ENCODE measurements at regions not wholly inside any gene's neighbourhood (a gene's known extent, or its start where the extent isn't known, plus 50 kb on each side); places are given as distances from the start of the nearest gene placed in this dataset.

DNA sequence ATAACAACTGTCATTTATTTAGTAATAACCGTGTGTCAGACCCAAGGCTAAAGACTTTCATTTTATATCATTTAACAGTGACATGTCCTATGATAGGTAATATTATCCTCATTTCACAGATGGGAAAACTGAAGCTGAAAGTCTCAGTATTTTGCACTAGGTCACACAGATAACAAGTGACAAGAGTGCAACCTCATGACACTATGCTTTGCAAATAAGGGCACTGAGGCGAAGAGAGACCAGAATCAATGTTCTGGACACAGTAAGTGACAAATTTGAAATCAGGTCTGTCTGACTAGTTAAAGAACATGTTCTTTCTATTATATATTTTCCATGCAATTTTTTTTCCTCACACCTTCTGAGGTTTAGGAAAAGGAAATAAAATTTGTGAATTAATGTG, 585.7 kb downstream of the LRRC70 start:
- Histone ChIP-seq H2BK5ac (ENCODE audit: low read depth, low read length) (no peak overlapping the region), H2BK20ac (ENCODE audit: low read length) (no peak overlapping the region), H3K79me2 (ENCODE audit: control insufficient read depth in 1 of 2, insufficient read depth in 2 of 2, low read length in 2 of 2) (no peaks in the 10 kb centered on the region), H3K14ac (ENCODE audit: insufficient read length) (no peak overlapping the region), H3K79me1 (ENCODE audit: low read depth, low read length) (no peaks in the 10 kb centered on the region), H4K91ac (replicated peaks; ENCODE audit: insufficient read length, low read length) (no peak overlapping the region), H3K36me3 (ENCODE audit: control insufficient read depth in 2 of 4, insufficient read depth in 4 of 4, low read length in 3 of 4) (no peaks in the 10 kb centered on the region), H4K20me1 (replicated peaks in 1 of 2; ENCODE audit: control insufficient read depth in 1 of 2, insufficient read depth in 2 of 2, low read length in 2 of 2) (no peaks in the 10 kb centered on the region), H2AFZ (ENCODE audit: low read length) (no peak overlapping the region), H2BK120ac (replicated peaks; ENCODE audit: low read depth, low read length) (no peak overlapping the region), H3K9ac (replicated peaks in 1 of 4; ENCODE audit: extremely low read depth in 1 of 4, low read depth in 3 of 4, low read length in 3 of 4) (no peak overlapping the region), H2BK12ac (ENCODE audit: low read depth, low read length) (no peak overlapping the region), H3K23ac (ENCODE audit: insufficient read length) (no peak overlapping the region), H3K56ac (replicated peaks; ENCODE audit: insufficient read length, low read depth, low read length) (no peak overlapping the region), H3K27ac (ENCODE audit: low read depth, low read length) (no peak overlapping the region), H3K4me1 (replicated peaks in 1 of 4; ENCODE audit: control insufficient read depth in 3 of 4, insufficient read depth in 4 of 4, low read length in 3 of 4) (no peaks in the 10 kb centered on the region), H3K4me3 (ENCODE audit: extremely low read depth in 1 of 4, insufficient read depth in 2 of 4, low read depth in 3 of 4, low read length in 4 of 4) (no peak overlapping the region), H3K4me2 (ENCODE audit: insufficient read depth in 1 of 2, low read depth in 2 of 2, low read length in 2 of 2) (no peak overlapping the region), H3K9me3 (ENCODE audit: insufficient read depth in 2 of 2, low read depth in 1 of 2, low read length in 1 of 2) (no peaks in the 10 kb centered on the region), H3K18ac (ENCODE audit: extremely low read depth, low read length) (no peak overlapping the region), H3K27me3 (replicated peaks in 1 of 4; ENCODE audit: control insufficient read depth in 3 of 4, extremely low read depth in 1 of 4, insufficient read depth in 3 of 4, low read length in 3 of 4) (no peaks in the 10 kb centered on the region), H2BK15ac (ENCODE audit: low read length) (no peak overlapping the region), H4K8ac (ENCODE audit: extremely low read depth, insufficient read depth, low read length) (no peak overlapping the region), H2AK5ac (ENCODE audit: low read depth, low read length) (no peak overlapping the region), H4K5ac (ENCODE audit: insufficient read length, low read depth, low read length) (no peak overlapping the region), H3K4ac (replicated peaks; ENCODE audit: insufficient read length, low read depth, low read length) (no peak overlapping the region), H3K23me2 (ENCODE audit: low read depth, low read length) (no peaks in the 10 kb centered on the region)
- WGBS, 2 experiments (ENCODE audit: extremely low coverage in 1 of 2, insufficient coverage in 1 of 2, insufficient read length in 1 of 2, insufficient replicate concordance in 2 of 2, low coverage in 1 of 2, low lambda C conversion rate in 2 of 2, missing lambda C conversion rate in 1 of 2), result 95% methylated on average over 2 of the region's 2 CpGs; no CpG with 5 or more reads in 1 of the 2 experiments
- POLR2A ChIA-PET (ENCODE audit: partially characterized antibody), result no interaction called here
- CTCF ChIA-PET (ENCODE audit: partially characterized antibody), result interaction anchor here (0.6 kb wide), 1 partner anchor 237 kb away, joined by 3 read pairs; no protein-coding TSS in a partner anchor
- DNase-seq (ENCODE audit: low read depth in 1 of 2, low spot score in 2 of 2), result no peak
- no peak for FAIRE-seq
- TF ChIP-seq, protein P1, sequence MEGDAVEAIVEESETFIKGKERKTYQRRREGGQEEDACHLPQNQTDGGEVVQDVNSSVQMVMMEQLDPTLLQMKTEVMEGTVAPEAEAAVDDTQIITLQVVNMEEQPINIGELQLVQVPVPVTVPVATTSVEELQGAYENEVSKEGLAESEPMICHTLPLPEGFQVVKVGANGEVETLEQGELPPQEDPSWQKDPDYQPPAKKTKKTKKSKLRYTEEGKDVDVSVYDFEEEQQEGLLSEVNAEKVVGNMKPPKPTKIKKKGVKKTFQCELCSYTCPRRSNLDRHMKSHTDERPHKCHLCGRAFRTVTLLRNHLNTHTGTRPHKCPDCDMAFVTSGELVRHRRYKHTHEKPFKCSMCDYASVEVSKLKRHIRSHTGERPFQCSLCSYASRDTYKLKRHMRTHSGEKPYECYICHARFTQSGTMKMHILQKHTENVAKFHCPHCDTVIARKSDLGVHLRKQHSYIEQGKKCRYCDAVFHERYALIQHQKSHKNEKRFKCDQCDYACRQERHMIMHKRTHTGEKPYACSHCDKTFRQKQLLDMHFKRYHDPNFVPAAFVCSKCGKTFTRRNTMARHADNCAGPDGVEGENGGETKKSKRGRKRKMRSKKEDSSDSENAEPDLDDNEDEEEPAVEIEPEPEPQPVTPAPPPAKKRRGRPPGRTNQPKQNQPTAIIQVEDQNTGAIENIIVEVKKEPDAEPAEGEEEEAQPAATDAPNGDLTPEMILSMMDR (IDR thresholded peaks at IDR 0.05; ENCODE audit: control extremely low read depth in 1 of 3, insufficient read depth in 1 of 3, low read depth in 1 of 3, low read length in 3 of 3), result no peak
- TF ChIP-seq SRF (IDR thresholded peaks at IDR 0.05; ENCODE audit: low read depth, low read length) (no peak), BRCA1 (IDR thresholded peaks at IDR 0.05; ENCODE audit: low read depth, low read length) (no peak), RNF2 (IDR thresholded peaks at IDR 0.05; ENCODE audit: borderline replicate concordance, low read depth, low read length, missing control alignments, poor library complexity, severe bottlenecking) (no peak)

All from H1 (cell line).